GM12878 (cell line): ENCODE measurements at regions not wholly inside any gene's neighbourhood (a gene's known extent, or its start where the extent isn't known, plus 50 kb on each side); places are given as distances from the start of the nearest gene placed in this dataset.
"Not testable (repeated sequence)": the region's sequence is repeated elsewhere in the genome, so short reads cannot be mapped to it uniquely, and the experiment has no call there.

Experiments used
- ATAC-seq: fragments of 200-7000 bp; cut with Tn5 transposase; 3 replicates; pipeline ENCODE4 v1.9.1; 2020; ENCODE audit warnings: mild to moderate bottlenecking, moderate library complexity
- BruUV-seq: library from RNA; stranded (reverse); fragments of 400-500 nt; replicated peaks from 2 replicates; lab custom pipeline; 2021; lab: Mats Ljungman, UMichigan
- CTCF ChIA-PET: fragments of 300-600 bp; sonication (Branson Sonifier 250); formaldehyde crosslinking; extraction: SDS; loops from one replicate; lab custom pipeline; 2021; ENCODE audit warnings: inconsistent platforms; lab: Yijun Ruan, JAX
- POLR2A ChIA-PET: fragments of 350-600 bp; formaldehyde crosslinking; extraction: SDS; loops from one replicate; lab custom pipeline; 2021; ENCODE audit warnings: inconsistent platforms; lab: Charles Lee
- RAD21 ChIA-PET: fragments of 300-600 bp; sonication (Branson Sonifier 250); formaldehyde crosslinking; loops from one replicate; lab custom pipeline; 2023; ENCODE audit warnings: antibody characterized with exemption; ENCODE audit not compliant: unreplicated experiment; lab: Charles Lee
- SMC1A ChIA-PET: fragments of 300-600 bp; sonication (Branson Sonifier 250); formaldehyde crosslinking; loops from one replicate; lab custom pipeline; 2023; ENCODE audit not compliant: unreplicated experiment, uncharacterized antibody; lab: Charles Lee
- DNase-seq: peaks from one replicate; pipeline ENCODE4 v3.0.0-alpha.2; 2011; ENCODE audit warnings: low read depth, low spot score
- FAIRE-seq: peaks from 3 replicates; lab custom pipeline; 2011; peaks lifted over from hg19 to GRCh38; lab: Jason Lieb, UNC
- H2AFZ ChIP-seq: 2 replicates; pipeline ENCODE4 v1.6.0; 2011; ENCODE audit warnings: low read depth, low read length, control low read depth; ENCODE audit not compliant: control insufficient read depth
- H3K27ac ChIP-seq: 2 replicates; pipeline ENCODE4 v1.5.1; 2011; ENCODE audit warnings: control low read depth; ENCODE audit not compliant: control insufficient read depth, insufficient read depth
- H3K27me3 ChIP-seq, 2 experiments: replicated peaks in 1 of 2; 2 replicates each; pipeline versions ENCODE4 v1.6.0 to v1.6.1; 2011; ENCODE audit warnings: low read length in 1 of 2; ENCODE audit not compliant: control insufficient read depth in 2 of 2, insufficient read depth in 2 of 2
- H3K36me3 ChIP-seq, 2 experiments: 2 replicates each; pipeline ENCODE4 v1.5.1; 2011; ENCODE audit warnings: low read length in 1 of 2; ENCODE audit not compliant: control insufficient read depth in 2 of 2, insufficient read depth in 2 of 2
- H3K4me1 ChIP-seq: 2 replicates; pipeline ENCODE4 v1.6.1; 2011; ENCODE audit warnings: mild to moderate bottlenecking, low read length, moderate library complexity, mixed read lengths; ENCODE audit not compliant: control insufficient read depth, insufficient read depth
- H3K4me2 ChIP-seq: 2 replicates; pipeline ENCODE4 v1.6.0; 2011; ENCODE audit warnings: control low read depth; ENCODE audit not compliant: control insufficient read depth, insufficient read depth
- H3K4me3 ChIP-seq: fragments of 200-600 bp; sonication (generic); 2 replicates; pipeline ENCODE4 v1.5.1; 2016
- H3K79me2 ChIP-seq: 2 replicates; pipeline ENCODE4 v1.6.0; 2011; ENCODE audit warnings: low read length; ENCODE audit not compliant: control insufficient read depth, insufficient read depth
- H3K9ac ChIP-seq: 2 replicates; pipeline ENCODE4 v1.8.0; 2011; ENCODE audit warnings: low read length, control low read depth, mixed read lengths; ENCODE audit not compliant: control insufficient read depth, insufficient read depth
- H3K9me3 ChIP-seq: replicated peaks from 3 replicates; pipeline ENCODE4 v1.5.1; 2011; ENCODE audit warnings: mild to moderate bottlenecking, low read length; ENCODE audit not compliant: control insufficient read depth, insufficient read depth
- H4K20me1 ChIP-seq: 2 replicates; pipeline ENCODE4 v1.6.0; 2011; ENCODE audit not compliant: control insufficient read depth, insufficient read depth
- WGBS: methylation state at CpG from one replicate; pipeline ENCODE4 v1.1.6; 2016; ENCODE audit warnings: low lambda C conversion rate; ENCODE audit not compliant: insufficient replicate concordance, insufficient coverage; ENCODE audit errors: missing lambda C conversion rate; 5-methylcytosine and 5-hydroxymethylcytosine counted together
- in situ Hi-C: fragments of 300-500 bp; cut with MboI; formaldehyde crosslinking; loops from 9 replicates; pipeline ENCODE4 v1.14.3; 2018; ENCODE audit warnings: mixed read lengths
- intact Hi-C: fragments of 100-400 bp; cut with micrococcal nuclease; formaldehyde crosslinking; loops from one replicate; pipeline ENCODE4 v1.14.2; 2022; ENCODE audit not compliant: unreplicated experiment

GRCh38 chr2:111311568-111311967, 190.9 kb downstream of the BCL2L11 start:
- H3K4me1 ChIP-seq, H3K4me3 ChIP-seq, H3K4me2 ChIP-seq, SMC1A ChIA-PET, H3K27me3 ChIP-seq, CTCF ChIA-PET, H3K27ac ChIP-seq, BruUV-seq, FAIRE-seq, POLR2A ChIA-PET, ATAC-seq, RAD21 ChIA-PET, in situ Hi-C loops, H3K9ac ChIP-seq, H4K20me1 ChIP-seq, H3K79me2 ChIP-seq, intact Hi-C loops, H3K36me3 ChIP-seq, H3K9me3 ChIP-seq, DNase-seq, H2AFZ ChIP-seq: not testable (repeated sequence)
- 18% methylated on average over 2 of the region's 6 CpGs for WGBS

- RAD21 ChIA-PET, H3K9ac ChIP-seq, POLR2A ChIA-PET, H3K4me3 ChIP-seq, H3K27ac ChIP-seq, H3K4me1 ChIP-seq, H3K36me3 ChIP-seq, ATAC-seq, DNase-seq, H3K79me2 ChIP-seq, H4K20me1 ChIP-seq, BruUV-seq, H3K4me2 ChIP-seq, H3K9me3 ChIP-seq, H3K27me3 ChIP-seq, intact Hi-C loops, FAIRE-seq, in situ Hi-C loops, SMC1A ChIA-PET, CTCF ChIA-PET, H2AFZ ChIP-seq: not testable (repeated sequence)
- WGBS: 45% methylated on average over 9 of the region's 15 CpGs
Observed at GRCh38 chr2:111312897-111313607, 192.3 kb downstream of the BCL2L11 start.

- 15% methylated on average over 2 of the region's 3 CpGs for WGBS
- H3K79me2 ChIP-seq, H3K27me3 ChIP-seq, ATAC-seq, DNase-seq, H3K27ac ChIP-seq, H3K4me2 ChIP-seq, H3K4me1 ChIP-seq, RAD21 ChIA-PET, H3K4me3 ChIP-seq, H3K9me3 ChIP-seq, in situ Hi-C loops, H3K36me3 ChIP-seq, H2AFZ ChIP-seq, intact Hi-C loops, FAIRE-seq, POLR2A ChIA-PET, H3K9ac ChIP-seq, H4K20me1 ChIP-seq, SMC1A ChIA-PET, BruUV-seq, CTCF ChIA-PET: not testable (repeated sequence)
Observed at GRCh38 chr2:111313711-111314110, 193.0 kb downstream of the BCL2L11 start.

GRCh38 chr2:111315188-111315917, 194.6 kb downstream of the BCL2L11 start:
- ATAC-seq: peak; percentile 70

More at GRCh38 chr2:111315188-111315917, 194.6 kb downstream of the BCL2L11 start:
- RAD21 ChIA-PET, H3K79me2 ChIP-seq, FAIRE-seq, H2AFZ ChIP-seq, H3K9me3 ChIP-seq, BruUV-seq, in situ Hi-C loops, POLR2A ChIA-PET, H3K9ac ChIP-seq, H3K27me3 ChIP-seq, H4K20me1 ChIP-seq, H3K4me1 ChIP-seq, DNase-seq, H3K27ac ChIP-seq, H3K4me2 ChIP-seq, intact Hi-C loops, H3K4me3 ChIP-seq, CTCF ChIA-PET, SMC1A ChIA-PET, H3K36me3 ChIP-seq: not testable (repeated sequence)
- 69% methylated on average over 10 of the region's 13 CpGs for WGBS
